Neural progenitor cell (in vitro differentiated cells): ENCODE measurements at regions not wholly inside any gene's neighbourhood (a gene's known extent, or its start where the extent isn't known, plus 50 kb on each side); places are given as distances from the start of the nearest gene placed in this dataset.

Source experiments
- EZH2phosphoT487 ChIP-seq: fragments of 200-600 bp; sonication (generic); IDR thresholded peaks from 2 replicates; pipeline ENCODE4 v1.6.1; 2017; ENCODE audit warnings: antibody characterized with exemption
- TF ChIP-seq, protein P1 (sequence below): fragments of 200-600 bp; sonication (generic); IDR thresholded peaks from 2 replicates; pipeline ENCODE4 v1.5.1; 2017; ENCODE audit warnings: antibody characterized with exemption, mild to moderate bottlenecking

DNA sequence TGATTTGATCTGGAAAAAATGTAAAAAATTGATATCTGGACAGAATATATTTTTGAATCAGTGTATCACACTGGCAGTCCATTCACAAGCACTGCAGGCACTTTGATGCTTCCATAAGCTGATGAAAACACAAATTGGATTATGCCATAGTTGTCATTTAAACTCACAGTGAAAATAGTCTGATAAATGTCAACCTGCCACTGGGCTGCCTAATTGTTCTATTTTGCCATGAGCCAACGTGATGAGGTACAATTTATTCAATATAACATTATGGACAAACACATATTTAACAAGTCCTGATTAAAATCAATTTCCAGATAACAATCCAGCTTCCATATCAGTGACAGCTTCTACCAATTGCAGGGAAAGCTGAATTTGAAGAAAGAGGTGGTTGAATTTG lies 1244.9 kb downstream of the EFNB2 start:
- TF ChIP-seq, protein P1, sequence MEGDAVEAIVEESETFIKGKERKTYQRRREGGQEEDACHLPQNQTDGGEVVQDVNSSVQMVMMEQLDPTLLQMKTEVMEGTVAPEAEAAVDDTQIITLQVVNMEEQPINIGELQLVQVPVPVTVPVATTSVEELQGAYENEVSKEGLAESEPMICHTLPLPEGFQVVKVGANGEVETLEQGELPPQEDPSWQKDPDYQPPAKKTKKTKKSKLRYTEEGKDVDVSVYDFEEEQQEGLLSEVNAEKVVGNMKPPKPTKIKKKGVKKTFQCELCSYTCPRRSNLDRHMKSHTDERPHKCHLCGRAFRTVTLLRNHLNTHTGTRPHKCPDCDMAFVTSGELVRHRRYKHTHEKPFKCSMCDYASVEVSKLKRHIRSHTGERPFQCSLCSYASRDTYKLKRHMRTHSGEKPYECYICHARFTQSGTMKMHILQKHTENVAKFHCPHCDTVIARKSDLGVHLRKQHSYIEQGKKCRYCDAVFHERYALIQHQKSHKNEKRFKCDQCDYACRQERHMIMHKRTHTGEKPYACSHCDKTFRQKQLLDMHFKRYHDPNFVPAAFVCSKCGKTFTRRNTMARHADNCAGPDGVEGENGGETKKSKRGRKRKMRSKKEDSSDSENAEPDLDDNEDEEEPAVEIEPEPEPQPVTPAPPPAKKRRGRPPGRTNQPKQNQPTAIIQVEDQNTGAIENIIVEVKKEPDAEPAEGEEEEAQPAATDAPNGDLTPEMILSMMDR = no peak
- TF ChIP-seq EZH2phosphoT487 = no peak
